CD1c-positive myeloid dendritic cell (primary cell): ENCODE measurements at regions not wholly inside any gene's neighbourhood (a gene's known extent, or its start where the extent isn't known, plus 50 kb on each side); places are given as distances from the start of the nearest gene placed in this dataset.
"Not testable (repeated sequence)": the region's sequence is repeated elsewhere in the genome, so short reads cannot be mapped to it uniquely, and the experiment has no call there.

Experiments used
- DNase-seq: peaks from one replicate; pipeline ENCODE4 v3.0.0-alpha.2; 2016; ENCODE audit errors: extremely low spot score

DNA sequence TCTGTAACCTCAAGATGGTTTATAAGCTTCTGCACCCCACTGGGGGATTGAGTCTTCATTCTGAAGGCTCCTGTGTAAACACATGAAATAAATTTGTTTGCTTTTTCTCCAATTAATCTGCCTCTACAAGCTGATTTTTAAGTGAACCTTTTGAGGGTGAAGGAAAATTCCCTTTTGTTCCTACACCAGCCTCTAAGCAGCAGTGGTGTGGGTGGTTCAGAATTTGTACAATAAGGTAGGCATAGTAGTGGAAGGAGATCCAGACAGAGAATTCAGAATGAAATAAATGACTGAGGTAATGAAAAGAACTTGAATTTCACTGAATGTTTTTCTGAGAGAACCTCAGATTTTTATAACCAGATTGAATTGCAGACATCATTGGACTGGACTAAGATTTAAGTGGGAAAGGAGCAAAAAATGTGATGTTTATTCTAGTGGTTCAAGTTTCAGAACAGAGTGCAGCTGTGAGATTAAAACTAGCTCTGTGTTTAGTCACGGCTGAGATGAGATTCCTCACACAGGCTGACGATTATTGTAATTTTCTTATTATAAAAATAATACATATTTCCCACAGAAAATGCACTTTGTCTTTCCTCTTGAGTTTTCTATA, 1162.2 kb downstream of the TYW1 start:
- DNase-seq = no peak

- no peak for DNase-seq
These were observed 1166.1 kb downstream of the TYW1 start for GRCh38 chr7:68162712-68163111.

GRCh38 chr7:68166525-68166924, 1169.9 kb downstream of the TYW1 start:
- DNase-seq = no peak

DNA sequence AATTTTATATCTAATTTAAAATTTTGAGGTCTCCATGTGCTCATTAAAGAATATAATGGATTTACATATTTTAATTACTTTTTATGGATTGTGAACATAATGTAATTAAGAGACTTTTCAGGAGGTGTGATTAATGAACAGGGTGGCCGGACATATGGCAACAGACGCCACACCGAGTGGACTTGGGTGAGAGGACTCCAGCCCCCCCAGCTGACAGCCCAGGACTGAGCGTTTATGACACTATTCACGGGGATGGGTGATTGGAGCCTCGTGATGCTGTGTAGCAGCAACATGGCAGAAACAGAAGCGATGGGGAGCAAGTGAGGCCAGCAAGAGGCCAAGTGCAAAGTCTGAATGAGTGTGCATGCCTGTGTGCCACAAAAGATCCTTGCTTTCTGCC, 1176.9 kb downstream of the TYW1 start:
- DNase-seq = no peak

DNA sequence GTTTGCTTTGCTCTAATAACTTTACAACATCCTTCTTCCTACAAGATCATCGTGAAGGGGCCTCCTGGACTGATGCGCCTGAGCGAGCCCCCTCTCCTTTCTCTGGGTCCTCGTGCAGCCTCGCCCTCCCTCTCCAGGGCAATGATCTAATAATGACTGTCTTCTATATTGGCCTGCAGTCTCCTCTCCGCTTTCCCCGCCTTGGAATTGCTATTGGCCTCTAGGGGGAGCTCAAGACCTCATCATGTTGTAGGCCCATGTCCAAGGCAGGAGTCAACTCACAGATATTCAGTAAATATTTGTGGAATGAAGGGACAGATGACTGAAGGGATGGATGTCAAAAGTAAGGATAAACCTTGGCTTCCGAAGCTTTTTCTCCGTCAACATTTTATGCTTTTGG, 1180.3 kb downstream of the TYW1 start:
- DNase-seq = peak; percentile 9

DNA sequence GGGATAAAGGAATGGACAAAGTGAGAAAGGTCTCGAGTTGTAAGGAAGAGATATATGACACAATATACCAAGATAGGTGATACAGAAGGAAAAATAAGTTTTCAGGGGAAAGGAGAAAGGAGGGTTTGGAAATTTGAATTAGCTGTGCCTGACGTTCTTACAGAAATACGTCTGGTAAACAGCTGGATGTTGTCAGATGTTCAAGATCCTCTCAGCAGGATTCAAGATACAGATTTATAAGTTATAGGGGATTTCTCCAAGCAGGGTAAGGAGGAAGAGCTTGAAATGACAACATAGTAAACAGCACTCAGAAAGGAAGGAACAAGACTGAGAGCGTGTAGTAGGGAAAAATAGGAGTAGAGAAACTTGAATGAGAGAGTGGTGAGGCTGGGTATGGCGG, 1184.1 kb downstream of the TYW1 start:
- DNase-seq = no peak

- no peak for DNase-seq
These were observed 1186.5 kb downstream of the TYW1 start for GRCh38 chr7:68183176-68183575.

DNA sequence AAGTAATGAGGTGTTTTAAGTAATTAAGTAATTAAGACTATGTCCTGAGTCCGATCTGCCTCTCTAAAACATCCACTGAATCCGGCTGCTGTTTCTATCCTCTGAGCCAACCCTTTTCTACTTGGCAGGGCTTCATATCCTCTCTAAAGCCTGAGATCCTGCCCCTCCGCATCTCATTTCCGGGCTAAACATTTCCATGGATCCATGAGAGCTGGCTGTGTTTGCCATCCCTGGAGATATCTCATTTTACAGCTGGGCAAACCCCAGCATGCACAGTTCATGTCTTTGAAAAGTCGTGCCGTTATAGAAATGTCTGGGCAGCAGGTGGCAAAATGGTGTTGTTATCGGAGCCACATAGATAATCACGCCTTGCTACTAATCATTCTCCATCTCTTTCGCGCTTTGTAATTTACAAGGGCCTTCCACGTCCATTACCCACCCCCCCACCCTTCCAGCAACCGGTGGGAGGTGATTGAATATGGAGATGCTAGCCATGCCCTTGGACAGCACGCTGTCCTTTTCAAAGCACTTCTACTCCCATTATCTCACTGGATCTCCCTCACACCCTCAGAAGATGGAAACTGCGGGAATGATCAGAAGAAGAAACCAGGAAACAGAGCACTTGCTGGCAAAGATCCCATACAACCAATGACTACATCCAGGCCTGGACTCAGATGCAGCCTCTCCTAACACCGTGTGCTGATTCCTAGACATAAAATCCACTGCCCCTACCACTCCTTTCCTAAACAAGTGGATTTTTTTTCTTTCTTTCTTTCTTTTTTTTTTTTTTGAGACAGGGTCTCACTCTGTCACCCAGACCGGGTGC, 1189.2 kb downstream of the TYW1 start:
- no peak for DNase-seq

DNA sequence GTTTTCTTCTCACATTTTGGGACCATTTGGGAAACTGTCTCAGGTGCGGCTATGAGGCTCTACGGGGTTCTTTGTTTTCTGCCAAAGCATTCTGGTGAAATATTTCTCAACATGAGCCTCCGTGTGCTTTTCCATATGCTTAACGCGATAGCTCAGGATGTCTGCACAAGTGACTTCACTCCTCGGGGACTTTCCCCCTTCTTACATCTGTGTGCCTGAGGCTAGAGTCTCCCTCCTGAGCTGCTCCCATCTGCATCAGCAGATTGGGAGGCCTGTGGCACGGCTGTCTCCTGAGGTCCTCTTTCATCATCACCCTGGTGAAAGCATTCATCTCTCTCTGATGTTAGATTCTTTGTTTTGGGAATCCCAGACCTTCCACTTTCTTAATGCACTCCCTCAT, 1190.9 kb downstream of the TYW1 start:
- DNase-seq = no peak

DNA sequence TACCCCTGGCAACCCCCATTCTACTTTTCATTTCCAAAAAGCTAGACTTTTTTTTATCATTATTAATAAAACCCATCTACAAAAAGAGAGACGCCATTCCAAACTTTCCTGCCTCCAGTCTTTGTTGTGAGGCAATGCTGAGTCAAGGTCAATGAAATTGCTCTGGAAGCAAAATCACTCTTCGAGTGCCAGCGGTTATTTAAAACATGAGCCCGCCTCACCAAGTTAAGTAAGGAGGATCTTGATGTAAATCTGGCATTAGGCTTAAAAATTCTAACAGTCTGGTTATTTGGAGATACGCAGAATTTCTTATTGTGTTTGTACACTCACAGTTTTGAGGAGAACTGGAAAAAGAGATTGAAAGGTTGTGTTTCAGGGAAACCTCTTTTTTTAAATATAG, 1196.3 kb downstream of the TYW1 start:
- no peak for DNase-seq

GRCh38 chr7:68195642-68196041, 1199.0 kb downstream of the TYW1 start:
- not testable (repeated sequence) for DNase-seq

GRCh38 chr7:68200051-68200670, 1203.5 kb downstream of the TYW1 start:
- no peak for DNase-seq

- DNase-seq = no peak
These were observed 1206.6 kb downstream of the TYW1 start for GRCh38 chr7:68203251-68203650.

DNA sequence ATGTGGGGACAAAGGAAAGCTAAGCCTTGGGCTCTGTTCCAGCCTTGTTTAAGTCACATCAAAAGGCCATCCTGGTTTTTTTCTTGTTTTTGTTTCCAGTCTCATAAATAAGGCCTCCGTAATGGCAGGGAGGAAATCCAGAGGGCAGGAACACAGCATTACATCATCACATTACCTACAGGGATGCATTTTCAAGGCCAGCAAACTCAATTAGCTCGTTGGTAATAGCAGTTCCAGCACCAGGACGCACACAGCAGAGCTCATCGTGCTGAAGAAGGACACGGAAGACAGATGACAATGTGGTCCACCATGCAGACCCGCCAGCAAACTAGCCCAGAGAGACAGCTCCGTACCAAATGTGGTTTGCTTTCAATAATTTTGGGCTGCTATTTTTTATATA, 1209.2 kb downstream of the TYW1 start:
- DNase-seq = no peak

- no peak for DNase-seq
These were observed 1210.4 kb downstream of the TYW1 start for GRCh38 chr7:68206946-68207485.

GRCh38 chr7:68207676-68208075, 1211.0 kb downstream of the TYW1 start:
- no peak for DNase-seq

DNA sequence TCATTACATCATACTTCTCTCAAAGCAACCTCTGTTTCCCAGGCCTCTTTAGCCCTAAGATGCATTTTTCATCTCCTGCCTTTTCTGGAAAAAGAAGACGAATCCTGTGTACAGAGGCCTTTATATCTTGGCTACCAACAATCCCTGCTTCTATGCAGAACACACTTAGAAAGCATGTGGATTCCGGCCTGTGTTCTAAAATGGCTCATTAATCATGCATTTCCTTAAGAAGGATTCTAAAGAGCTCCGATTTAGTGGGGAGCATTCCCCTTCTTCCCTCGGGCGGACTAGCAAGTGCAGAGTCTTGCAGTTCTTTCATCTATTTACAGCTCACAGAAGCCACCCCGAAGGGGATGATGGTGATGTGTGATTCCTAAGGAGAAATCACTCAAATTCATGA, 1212.9 kb downstream of the TYW1 start:
- no peak for DNase-seq

DNA sequence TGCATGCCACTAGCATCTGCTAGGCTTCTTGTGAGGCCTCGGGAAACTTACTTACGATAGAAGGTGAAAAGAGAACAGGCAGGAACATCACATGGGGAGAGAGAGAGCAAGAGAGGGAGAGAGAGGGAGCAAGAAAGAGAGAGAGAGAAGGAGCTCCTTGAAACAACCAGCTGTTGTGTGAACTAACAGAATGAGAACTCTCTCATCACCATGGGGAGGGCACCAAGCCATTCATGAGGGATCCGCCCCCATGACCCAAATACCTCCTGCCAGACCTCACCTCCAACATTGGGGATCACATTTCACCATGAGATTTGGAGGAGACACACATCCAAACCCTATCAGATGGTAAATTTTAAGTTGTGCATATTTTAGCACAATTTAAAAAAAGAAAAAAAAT, 1217.2 kb downstream of the TYW1 start:
- no peak for DNase-seq

- no peak for DNase-seq
These were observed 1219.4 kb downstream of the TYW1 start for GRCh38 chr7:68216051-68216450.

DNA sequence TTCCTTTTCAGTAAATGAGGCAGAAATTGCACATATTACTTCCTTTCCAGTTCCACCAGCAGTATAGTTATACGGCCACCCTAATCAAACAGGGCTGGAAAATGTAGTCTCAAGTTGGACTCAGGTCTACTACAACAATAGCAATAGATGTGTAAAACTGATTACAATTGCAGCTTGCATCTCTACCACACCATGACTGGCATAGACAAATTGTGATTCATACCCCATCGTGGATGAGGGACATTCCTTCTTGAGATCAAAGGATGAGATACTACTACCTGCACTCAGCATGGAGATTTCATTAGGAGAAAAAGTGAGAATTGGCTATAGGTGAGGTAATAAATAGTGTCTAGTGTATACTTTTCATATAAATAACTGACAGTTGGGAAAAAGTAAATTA, 1220.8 kb downstream of the TYW1 start:
- no peak for DNase-seq

- DNase-seq = no peak
These were observed 1221.8 kb downstream of the TYW1 start for GRCh38 chr7:68218461-68218860.

- no peak for DNase-seq
These were observed 1225.7 kb downstream of the TYW1 start for GRCh38 chr7:68222311-68222710.
